ENCODE measurements at regions not wholly inside any gene's neighbourhood (a gene's known extent, or its start where the extent isn't known, plus 50 kb on each side); places are given as distances from the start of the nearest gene placed in this dataset.

GRCh38 chrX:3445806-3446490, 99.5 kb upstream of the MXRA5 start:
- no peak for TF ChIP-seq CTCF (IDR thresholded peaks at IDR 0.05)
- no peak for TF ChIP-seq EZH2phosphoT487 (IDR thresholded peaks at IDR 0.05)
- TF ChIP-seq EZH2 (IDR thresholded peaks at IDR 0.05), result no peak
